ENCODE measurements at regions not wholly inside any gene's neighbourhood (a gene's known extent, or its start where the extent isn't known, plus 50 kb on each side); places are given as distances from the start of the nearest gene placed in this dataset.
"Not testable (repeated sequence)": the region's sequence is repeated elsewhere in the genome, so short reads cannot be mapped to it uniquely, and the experiment has no call there.

DNA sequence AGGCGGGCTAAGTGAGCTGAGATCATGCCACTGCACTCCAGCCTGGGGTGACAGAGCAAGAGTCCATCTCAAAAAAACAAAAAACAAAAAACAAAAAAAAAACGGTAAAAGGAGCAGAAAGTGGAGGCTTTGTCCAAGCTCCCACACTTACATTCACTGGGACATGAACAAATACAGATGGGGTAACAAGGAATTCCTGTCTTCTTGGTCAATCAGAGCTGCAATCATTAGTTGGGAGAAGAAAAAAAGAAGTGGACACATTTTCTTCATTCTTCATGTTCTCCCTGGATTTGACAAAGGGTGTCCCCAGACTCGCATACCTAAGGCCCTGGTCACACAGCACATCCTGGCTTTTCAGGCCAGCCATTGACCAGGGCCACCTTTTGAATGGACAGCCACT is 124.6 kb downstream of the SOCS6 start:
- DNase-seq (ENCODE audit: low read depth) = no peak
- TF ChIP-seq, protein P1, sequence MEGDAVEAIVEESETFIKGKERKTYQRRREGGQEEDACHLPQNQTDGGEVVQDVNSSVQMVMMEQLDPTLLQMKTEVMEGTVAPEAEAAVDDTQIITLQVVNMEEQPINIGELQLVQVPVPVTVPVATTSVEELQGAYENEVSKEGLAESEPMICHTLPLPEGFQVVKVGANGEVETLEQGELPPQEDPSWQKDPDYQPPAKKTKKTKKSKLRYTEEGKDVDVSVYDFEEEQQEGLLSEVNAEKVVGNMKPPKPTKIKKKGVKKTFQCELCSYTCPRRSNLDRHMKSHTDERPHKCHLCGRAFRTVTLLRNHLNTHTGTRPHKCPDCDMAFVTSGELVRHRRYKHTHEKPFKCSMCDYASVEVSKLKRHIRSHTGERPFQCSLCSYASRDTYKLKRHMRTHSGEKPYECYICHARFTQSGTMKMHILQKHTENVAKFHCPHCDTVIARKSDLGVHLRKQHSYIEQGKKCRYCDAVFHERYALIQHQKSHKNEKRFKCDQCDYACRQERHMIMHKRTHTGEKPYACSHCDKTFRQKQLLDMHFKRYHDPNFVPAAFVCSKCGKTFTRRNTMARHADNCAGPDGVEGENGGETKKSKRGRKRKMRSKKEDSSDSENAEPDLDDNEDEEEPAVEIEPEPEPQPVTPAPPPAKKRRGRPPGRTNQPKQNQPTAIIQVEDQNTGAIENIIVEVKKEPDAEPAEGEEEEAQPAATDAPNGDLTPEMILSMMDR (IDR thresholded peaks at IDR 0.05; ENCODE audit: control insufficient read depth, extremely low read depth, insufficient read depth) = no peak
- no peak overlapping the region for H3K4me3 ChIP-seq (ENCODE audit: low read depth, low read length)

DNA sequence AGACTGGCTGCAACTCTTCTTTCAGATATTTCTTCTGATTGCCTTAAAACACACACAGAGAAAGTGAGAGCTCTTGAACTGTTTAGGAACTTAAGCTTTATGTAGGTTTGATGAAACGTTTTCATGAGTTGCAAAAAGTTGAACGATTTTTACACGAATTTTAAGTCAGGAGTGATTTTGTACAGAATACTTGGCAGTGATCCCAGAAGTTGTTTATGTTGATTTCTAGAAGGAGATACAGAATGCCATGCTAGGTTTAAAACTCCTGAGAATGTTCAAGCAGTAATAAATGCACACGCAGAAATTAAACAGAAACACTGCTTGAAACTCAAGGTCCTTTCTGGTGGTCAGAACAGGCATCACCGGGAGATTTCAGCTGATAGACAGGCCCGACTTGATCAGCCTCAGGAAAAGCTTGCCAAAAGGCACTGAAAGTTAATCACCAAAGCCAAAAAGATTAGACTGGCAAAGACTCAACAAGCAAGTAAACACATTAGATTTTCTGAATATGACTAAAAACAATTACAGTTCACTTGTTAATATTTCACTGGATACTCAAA is 123.1 kb downstream of the SOCS6 start:
- no peak overlapping the region for H3K4me3 ChIP-seq (ENCODE audit: low read depth, low read length)
- TF ChIP-seq, protein P1 (IDR thresholded peaks at IDR 0.05; ENCODE audit: control insufficient read depth, extremely low read depth, insufficient read depth) = no peak
- DNase-seq (ENCODE audit: low read depth) = no peak

DNA sequence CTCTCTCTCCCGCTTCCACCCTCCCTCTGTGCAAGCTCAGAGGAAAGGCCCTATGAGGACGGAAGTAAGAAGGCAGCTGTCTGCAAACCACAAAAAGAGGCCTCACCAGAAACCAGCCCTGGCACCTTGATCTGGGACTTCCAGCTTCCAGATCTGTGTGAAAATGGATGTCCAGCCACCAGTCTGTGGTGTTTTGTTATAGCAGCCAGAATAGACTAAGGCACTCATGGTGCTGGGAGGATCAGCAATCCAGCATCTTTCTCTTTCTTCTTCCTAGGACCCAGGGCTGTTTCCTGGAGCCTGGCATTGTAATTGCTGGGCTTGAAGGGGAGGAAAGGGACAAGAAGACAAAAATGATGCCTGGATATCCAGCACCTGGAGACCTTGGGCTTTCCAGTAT is 122.5 kb downstream of the SOCS6 start:
- TF ChIP-seq, protein P1 (IDR thresholded peaks at IDR 0.05; ENCODE audit: control insufficient read depth, extremely low read depth, insufficient read depth) = no peak
- DNase-seq (ENCODE audit: low read depth) = no peak
- no peak overlapping the region for H3K4me3 ChIP-seq (ENCODE audit: low read depth, low read length)

DNA sequence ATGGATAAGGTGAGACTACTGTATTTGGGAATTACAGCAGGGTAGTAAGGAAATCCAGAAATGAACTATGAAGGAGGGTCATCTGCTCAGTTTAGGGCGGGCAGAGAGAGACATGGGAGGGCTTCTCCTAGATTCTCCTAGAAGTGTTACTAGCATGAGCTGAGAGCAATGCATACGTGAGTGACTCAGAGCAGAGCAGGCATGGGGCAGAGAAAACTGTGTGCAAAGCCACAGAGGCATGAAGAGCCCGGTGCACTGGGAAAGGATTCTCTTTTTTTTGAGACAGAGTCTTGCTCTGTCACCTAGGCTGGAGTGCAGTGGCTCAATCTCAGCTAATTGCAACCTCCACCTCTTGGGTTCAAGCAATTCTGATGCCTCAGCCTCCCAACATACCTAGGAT is 116.2 kb downstream of the SOCS6 start:
- H3K4me3 ChIP-seq (ENCODE audit: low read depth, low read length) = no peak overlapping the region
- TF ChIP-seq, protein P1 (IDR thresholded peaks at IDR 0.05; ENCODE audit: control insufficient read depth, extremely low read depth, insufficient read depth) = no peak
- no peak for DNase-seq (ENCODE audit: low read depth)

DNA sequence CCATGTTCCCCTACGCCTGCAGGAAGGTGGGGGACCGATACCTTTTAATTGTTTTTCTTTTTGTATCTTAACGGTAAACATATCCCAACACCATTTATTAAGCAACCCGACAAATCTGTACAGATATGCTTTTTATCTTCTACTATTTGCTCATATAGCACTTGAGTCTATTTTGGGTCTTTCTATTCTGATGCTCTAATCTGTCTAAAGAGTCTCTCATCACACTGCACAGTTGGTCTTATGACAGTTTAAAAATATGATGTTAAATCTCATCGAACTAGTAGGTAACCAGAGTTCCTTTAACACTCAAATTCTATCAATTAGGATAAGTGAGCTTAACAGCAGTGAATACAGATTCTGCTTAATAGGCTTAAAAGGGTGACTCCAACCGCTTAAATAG is 111.6 kb downstream of the SOCS6 start:
- H3K4me3 ChIP-seq (ENCODE audit: low read depth, low read length) = no peak overlapping the region
- DNase-seq (ENCODE audit: low read depth) = no peak
- TF ChIP-seq, protein P1 (IDR thresholded peaks at IDR 0.05; ENCODE audit: control insufficient read depth, extremely low read depth, insufficient read depth) = no peak

DNA sequence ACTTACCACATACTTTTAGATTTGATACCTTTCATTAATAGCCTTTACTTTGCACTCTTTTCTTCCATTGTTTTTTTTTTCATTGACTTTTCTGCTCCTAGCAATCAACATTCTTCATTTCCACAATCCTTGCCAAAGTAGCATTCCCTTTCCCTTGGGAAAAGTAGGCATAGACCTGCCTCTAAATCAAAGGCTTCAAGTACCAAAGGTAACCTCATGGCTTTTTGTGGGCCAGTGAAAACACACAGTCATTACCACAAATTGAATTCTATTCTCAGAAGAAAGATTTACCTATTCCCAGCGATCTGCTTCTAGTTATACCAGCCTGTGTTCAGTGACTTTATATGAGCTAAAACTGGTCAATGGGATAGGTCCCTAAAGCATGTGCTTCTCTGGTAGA is 109.2 kb downstream of the SOCS6 start:
- H3K4me3 ChIP-seq (ENCODE audit: low read depth, low read length) = no peak overlapping the region
- no peak for DNase-seq (ENCODE audit: low read depth)
- TF ChIP-seq, protein P1 (IDR thresholded peaks at IDR 0.05; ENCODE audit: control insufficient read depth, extremely low read depth, insufficient read depth) = no peak

DNA sequence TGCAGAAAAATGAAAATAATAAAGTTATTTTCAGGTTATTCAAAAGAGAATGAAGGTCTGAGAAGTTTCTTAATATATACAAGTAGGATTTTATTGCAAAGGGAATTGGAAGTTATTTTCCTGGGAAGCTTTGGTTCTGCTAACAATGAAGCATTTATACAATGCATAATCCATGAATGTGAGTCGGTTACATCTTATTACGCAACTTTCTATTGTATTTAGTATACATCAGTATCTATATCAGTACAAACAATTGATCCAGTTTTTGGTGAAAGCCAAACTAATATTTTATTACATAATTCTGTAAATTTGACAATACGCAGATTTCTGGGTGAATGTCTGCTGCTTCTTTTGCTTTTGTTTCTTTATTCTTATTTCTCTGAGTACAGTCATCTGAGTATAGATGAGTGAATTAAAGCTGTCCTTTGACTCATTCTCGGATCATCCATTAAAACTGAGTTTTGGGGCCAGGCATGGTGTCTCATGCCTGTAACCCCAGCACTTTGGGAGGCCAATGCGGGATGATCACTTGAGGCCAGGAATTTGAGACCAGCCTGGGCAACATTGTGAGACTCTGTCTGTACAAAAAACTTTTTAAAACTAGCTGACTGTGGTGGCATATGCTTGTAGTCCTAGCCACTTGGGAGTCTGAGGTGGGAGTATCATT is 108.5 kb downstream of the SOCS6 start:
- TF ChIP-seq, protein P1 (IDR thresholded peaks at IDR 0.05; ENCODE audit: control insufficient read depth, extremely low read depth, insufficient read depth) = no peak
- no peak for DNase-seq (ENCODE audit: low read depth)
- no peak overlapping the region for H3K4me3 ChIP-seq (ENCODE audit: low read depth, low read length)

DNA sequence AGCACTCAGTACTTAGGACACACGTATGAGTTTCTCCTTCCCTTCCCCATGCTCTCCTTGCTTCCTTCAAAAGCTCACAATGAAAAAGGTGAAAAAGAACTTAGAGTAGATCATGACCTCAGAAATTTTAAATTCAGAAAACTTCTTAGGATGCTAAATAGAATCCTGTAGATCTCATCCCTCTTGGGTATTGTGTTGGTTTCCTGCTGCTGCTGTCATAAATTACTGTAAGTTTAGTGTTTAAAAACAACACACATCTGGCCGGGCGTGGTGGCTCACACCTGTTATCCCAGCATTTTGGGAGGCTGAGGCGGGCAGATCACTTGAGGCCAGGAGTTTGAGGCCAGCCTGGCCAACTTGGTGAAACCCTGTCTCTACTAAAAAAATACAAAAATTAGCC is 106.9 kb downstream of the SOCS6 start:
- DNase-seq (ENCODE audit: low read depth); H3K4me3 ChIP-seq (ENCODE audit: low read depth, low read length): not testable (repeated sequence)
